Tongue (tissue), 1 donor: ENCODE measurements at regions not wholly inside any gene's neighbourhood (a gene's known extent, or its start where the extent isn't known, plus 50 kb on each side); places are given as distances from the start of the nearest gene placed in this dataset.
A peak's percentile ranks its signal among the peaks of the same experiment; 100 is the strongest.

Experiments used
- DNase-seq: peaks from one replicate; pipeline ENCODE4 v3.0.0-alpha.2; 2015

DNA sequence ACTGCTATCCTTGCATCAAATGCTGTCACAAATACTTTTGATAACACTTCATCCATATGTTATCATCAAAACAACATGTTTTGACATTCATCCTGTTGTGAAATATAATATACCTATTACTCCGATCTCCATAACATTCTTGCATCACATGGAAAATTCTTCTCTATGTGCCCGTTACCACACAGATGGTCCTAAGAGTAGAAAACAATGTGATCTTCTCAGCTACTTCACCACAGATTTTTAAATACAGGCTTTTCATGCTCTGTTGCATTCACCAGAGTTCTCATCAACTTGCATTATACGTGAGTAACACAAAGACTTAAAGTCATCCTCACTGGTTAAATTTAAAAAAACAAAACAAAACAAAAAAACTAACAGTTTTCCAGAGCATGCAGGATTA lies 1603.3 kb upstream of the ZEB2 start:
- DNase-seq = no peak

GRCh38 chr2:146119586-146119985 lies 1599.7 kb upstream of the ZEB2 start:
- peak; percentile 12 for DNase-seq

- no peak for DNase-seq
Observed at GRCh38 chr2:146108993-146109392, 1589.1 kb upstream of the ZEB2 start.

DNA sequence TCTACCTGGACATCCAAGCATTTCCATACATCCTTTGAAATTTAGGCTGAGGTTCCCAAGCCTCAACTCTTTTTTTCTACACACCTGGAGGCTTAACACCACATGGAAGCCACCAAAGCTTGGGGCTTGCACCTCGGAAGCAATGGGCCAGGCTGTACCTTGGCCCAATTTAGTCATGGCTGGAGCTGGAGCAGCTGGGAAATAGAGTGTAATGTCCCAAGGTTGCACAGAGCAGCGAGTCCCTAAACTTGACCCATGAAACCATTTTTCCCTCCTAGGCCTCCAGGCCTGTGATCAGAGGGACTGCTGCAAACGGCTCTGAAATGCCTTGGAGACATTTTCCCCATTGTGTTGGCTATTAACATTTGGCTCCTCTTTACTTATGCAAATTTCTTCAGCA lies 1574.3 kb upstream of the ZEB2 start:
- DNase-seq = no peak

- no peak for DNase-seq
Observed at GRCh38 chr2:146081459-146081858, 1561.5 kb upstream of the ZEB2 start.

- DNase-seq = no peak
Observed at GRCh38 chr2:146080925-146081324, 1561.0 kb upstream of the ZEB2 start.

GRCh38 chr2:146079216-146079615 lies 1559.3 kb upstream of the ZEB2 start:
- no peak for DNase-seq

GRCh38 chr2:146077156-146077555 lies 1557.2 kb upstream of the ZEB2 start:
- no peak for DNase-seq

DNA sequence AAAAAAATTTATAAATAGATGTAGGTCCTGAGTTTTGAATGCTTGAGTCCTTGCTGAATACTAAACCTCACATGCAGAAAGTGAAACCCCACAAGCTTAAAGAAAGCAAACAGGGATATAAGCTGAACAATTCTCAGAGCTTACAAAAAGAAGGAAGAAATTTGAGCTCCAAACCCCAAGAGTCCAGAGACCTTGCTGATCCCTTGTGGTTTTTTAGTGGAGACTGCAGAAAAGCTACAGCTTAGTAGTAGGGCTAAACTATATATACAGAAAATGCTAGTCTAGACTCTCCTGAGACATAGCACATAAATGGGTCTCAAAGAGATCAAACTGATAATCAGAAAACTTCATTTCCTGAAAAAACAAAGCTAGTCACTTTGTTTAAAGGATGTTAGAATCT lies 1548.1 kb upstream of the ZEB2 start:
- no peak for DNase-seq

GRCh38 chr2:146048141-146048540 lies 1528.2 kb upstream of the ZEB2 start:
- no peak for DNase-seq

GRCh38 chr2:146041274-146041910 lies 1521.5 kb upstream of the ZEB2 start:
- DNase-seq = no peak

DNA sequence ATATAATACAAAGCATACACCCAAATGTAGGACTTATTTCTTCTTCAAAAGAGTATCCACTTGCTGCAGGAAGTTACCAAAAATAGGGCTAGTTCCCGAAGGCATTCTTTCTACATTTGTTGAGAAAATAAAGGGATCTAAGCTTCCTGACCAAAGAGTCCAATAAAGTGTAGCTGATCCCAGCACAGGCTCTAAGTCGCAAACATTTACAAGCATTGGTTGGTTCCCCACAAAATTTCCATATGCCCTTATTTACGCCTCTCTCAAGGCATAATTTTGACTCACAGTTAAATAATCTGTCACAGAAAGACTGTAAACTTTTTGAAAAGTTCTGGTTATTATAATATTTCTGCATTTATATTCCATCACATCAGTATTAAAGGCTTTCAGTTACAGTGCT lies 1520.1 kb upstream of the ZEB2 start:
- DNase-seq = no peak

DNA sequence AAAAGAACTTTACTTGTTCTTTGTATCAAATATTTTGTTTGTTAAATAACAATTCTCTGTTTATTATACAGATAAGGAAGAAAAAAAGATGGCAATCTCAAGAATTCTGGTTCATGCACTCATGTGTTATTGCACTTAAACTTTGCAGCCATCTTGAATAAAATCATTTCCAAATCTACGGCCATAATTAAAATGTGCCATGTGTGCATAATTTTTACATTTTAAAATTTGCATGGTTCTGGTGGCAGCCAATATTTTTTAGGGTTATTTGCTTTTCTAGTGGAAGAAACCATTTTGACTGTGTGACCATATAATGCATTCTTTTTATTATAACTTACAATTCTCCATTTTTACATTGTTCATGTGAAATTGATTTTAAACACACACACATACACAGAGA lies 1518.1 kb upstream of the ZEB2 start:
- no peak for DNase-seq

GRCh38 chr2:146037334-146037870 lies 1517.5 kb upstream of the ZEB2 start:
- DNase-seq = no peak

- DNase-seq = no peak
Observed at GRCh38 chr2:146031158-146031557, 1511.2 kb upstream of the ZEB2 start.

DNA sequence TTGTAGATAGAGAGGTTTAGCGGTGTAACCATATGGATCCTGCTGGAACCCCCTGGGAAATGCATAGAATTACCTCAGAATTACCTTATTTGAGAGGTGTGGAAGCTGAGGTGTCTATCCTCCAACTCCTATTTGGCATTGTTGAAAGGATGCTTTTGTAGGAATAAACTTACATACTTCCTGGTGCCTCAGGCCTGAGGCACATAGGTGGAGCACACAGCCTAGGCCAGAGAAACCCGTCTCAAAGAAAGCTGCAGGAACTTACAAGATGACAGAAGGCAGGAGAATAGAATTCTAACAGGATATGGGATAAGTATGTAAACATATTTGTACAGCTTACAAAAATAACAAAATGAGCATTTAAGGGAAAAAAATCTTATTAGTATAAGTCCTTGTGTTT lies 1507.2 kb upstream of the ZEB2 start:
- DNase-seq = no peak

DNA sequence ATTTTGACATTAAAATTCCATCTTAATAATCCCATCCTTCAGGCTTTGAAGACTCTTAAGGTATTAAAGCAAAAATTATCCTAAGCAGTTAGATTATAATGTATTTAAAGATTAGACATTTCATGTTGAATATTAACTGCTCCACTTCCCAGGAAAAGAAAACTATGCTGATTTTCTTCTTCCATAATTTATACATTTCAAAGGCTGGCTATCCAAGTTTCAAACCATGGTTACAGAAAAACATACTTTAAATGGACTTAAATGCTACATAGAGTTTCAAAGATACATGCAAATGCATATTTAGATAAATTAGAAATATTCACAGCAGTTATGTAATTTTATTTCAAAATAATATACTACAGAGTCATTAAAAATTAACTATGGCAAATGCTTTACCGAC lies 1505.6 kb upstream of the ZEB2 start:
- no peak for DNase-seq

DNA sequence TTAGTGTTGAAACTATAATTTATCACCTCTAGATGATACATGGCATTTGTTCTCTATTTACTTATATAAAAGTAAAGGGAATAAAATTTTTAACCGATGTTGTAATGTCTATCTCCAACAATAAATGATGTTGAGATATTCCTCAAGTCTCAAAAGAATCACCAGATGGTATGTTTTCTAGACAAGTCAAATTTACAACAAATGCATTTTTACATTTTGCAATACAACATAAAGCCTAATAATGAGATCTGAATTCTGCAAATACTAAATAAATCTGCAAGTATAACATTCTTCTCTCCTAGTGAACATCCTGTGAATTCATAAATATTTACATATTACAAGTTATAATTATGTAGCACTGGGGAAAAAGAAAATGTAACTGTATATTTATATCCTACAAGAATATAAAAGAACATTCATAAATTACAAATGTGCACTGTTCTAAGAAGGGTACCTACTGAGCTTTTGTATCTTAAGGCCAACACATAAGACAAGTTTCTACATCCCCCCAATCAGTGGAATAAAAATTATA lies 1504.4 kb upstream of the ZEB2 start:
- no peak for DNase-seq

DNA sequence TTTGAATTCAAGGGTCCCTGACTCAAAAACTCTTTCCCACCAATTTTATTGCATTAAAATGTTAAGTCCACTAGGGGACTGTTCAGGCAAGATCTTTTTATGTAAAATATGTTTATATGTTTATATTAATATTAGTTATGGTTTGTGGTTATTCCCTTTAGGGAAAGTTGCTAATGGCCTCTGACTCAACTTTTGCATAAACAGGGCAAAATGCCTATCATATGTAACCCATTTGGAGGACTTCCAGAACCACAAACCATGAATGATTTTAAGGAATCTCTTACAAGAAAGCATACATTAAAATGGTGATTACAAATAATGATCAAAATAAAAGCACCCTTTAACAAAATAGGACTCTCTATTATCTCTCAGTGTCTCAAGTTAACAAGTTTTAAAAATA lies 1484.5 kb upstream of the ZEB2 start:
- DNase-seq = no peak

GRCh38 chr2:146003337-146003736 lies 1483.4 kb upstream of the ZEB2 start:
- no peak for DNase-seq

- no peak for DNase-seq
Observed at GRCh38 chr2:145994910-145995309, 1475.0 kb upstream of the ZEB2 start.

DNA sequence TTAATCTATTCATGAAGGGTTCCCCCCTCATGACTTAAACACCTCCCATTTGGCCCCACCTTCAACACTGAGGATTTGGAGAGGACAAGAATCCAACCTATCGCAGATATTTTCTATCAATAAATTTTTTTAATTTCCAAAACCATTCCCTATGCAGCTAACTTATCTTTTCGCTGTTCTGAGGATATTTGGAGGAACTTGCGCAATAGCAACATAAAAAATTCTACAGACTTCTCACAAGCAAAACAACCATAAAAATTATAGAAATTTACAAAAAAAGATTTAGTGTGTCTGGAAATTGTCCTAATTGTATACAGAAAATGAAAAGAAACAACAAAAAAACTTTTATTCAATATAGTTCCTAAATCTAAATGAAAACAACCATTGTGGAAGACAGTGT lies 1472.7 kb upstream of the ZEB2 start:
- no peak for DNase-seq

DNA sequence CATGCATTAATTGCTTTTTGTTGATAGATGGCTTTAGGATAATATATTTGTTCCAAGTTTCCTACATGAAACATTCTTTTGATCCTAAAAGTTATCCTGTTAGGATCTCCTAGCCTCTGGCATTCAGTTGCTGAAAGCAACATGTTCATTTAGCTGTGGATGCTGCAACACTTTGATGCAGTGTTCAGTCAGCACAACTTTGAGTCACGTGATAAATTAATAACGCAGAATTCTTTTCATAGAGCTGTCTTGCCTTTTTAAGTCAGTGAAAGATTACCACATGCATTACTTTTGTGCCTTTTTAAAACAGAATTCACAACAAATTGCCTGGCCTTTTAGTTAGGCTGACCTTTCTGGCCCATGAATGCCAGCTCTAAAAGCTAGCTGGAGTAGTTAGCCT lies 1467.9 kb upstream of the ZEB2 start:
- DNase-seq = no peak

- no peak for DNase-seq
Observed at GRCh38 chr2:145985517-145985916, 1465.6 kb upstream of the ZEB2 start.

DNA sequence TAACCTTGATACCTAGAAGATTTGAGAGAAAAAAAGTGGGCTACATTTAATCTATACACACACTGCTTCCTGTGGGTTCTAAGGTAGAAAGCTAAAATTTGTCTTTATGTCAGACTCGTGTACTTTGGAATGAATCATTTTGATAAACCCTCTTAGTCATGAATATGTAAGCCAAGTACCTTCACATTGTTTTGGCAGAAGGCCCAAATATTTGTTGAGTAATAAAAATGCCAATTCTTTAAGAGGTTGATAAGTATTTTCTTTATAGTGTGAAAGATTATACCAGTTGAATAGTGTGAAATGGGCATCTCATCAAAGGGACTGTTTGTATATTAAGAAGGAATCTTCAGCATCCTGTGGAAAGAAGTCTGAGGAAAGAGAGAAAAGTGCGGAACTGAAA lies 1464.7 kb upstream of the ZEB2 start:
- DNase-seq = no peak
